CD4-positive, alpha-beta T cell treated with Interleukin-17A for 1 hour (primary cell): ENCODE measurements at regions not wholly inside any gene's neighbourhood (a gene's known extent, or its start where the extent isn't known, plus 50 kb on each side); places are given as distances from the start of the nearest gene placed in this dataset.
"Not testable (repeated sequence)": the region's sequence is repeated elsewhere in the genome, so short reads cannot be mapped to it uniquely, and the experiment has no call there.

ENCODE experiments used
- DNase-seq: peaks from one replicate; pipeline ENCODE4 v3.0.0-alpha.2; 2020

DNA sequence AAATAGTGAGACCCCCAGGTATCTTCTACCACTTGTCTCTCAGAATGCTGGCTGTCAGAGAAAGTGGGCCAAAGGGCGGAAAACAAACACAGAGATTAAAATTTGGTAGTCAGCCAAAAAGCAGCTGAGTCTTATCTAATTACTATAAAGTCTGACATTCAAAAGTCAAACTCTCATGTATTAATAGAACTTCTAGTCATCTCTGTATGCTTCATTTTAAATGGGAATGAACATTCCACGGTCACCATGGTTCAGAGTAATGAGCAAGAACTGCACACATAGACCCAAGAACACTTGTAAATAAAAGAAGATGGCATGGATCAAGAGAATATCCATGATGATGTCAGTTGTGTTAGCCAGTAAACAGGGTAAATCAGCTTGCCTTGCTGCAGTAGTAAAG lies 1267.0 kb upstream of the CHAC2 start:
- no peak for DNase-seq

DNA sequence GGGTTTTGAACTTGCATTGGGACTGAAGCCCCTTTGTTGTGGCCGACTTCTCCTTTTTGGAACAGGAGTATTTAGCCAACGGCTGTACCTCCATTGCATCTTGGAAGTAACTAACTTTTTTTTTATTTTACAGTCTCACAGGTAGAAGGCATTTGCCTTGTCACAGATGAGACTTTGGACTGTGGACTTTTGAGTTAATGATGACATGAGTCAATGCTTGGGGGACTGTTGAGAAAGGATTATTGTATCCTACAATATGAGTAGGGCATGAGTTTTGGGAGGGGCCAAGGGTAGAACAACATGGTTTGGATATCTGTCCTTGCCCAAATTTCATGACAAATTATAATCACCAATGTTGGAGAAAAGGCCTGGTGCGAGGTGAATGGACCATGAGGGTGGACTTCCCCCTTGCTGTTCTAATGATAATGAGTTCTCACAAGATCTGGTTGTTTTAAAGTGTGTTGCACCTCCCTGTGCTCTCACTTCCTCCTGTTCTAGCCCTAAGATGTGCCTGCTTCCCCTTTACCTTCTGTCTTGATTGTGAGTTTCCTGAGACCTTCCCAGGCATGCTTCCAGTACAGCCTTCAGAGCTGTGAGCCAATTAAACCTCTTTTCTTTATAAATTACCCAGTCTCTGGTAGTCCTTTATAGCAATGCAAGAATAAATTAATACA lies 1269.4 kb upstream of the CHAC2 start:
- DNase-seq = no peak

GRCh38 chr2:52495816-52496215 lies 1271.8 kb upstream of the CHAC2 start:
- no peak for DNase-seq

GRCh38 chr2:52477166-52477565 lies 1290.4 kb upstream of the CHAC2 start:
- no peak for DNase-seq

GRCh38 chr2:52475590-52475989 lies 1292.0 kb upstream of the CHAC2 start:
- DNase-seq = no peak

DNA sequence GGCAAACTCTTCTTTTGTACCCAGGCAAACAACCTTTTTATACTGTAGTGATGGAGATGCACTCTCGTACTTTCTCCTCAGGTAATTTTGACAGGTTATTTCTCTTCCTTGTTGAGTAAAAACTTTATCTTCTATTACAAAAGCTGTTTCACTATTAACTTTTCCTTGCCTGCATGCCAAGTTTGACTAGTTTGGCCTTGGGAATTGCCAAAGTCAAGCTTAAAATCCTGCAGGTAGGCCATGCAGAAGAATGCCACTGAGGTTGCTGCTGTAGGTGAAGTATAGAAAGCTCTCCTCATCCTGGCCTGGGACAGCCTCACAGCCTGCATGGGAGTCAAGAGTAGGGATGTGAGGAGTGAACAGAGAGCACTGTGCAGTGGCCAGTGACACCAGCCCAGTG lies 1293.5 kb upstream of the CHAC2 start:
- no peak for DNase-seq

GRCh38 chr2:52473526-52473925 lies 1294.1 kb upstream of the CHAC2 start:
- no peak for DNase-seq

- DNase-seq = not testable (repeated sequence)
Measured at GRCh38 chr2:52470457-52470856, 1297.1 kb upstream of the CHAC2 start.

GRCh38 chr2:52467189-52467588 lies 1300.4 kb upstream of the CHAC2 start:
- no peak for DNase-seq

GRCh38 chr2:52465287-52465686 lies 1302.3 kb upstream of the CHAC2 start:
- DNase-seq = no peak

- DNase-seq = no peak
Measured at GRCh38 chr2:52463457-52463856, 1304.1 kb upstream of the CHAC2 start.

GRCh38 chr2:52456561-52457377 lies 1310.8 kb upstream of the CHAC2 start:
- DNase-seq = no peak

DNA sequence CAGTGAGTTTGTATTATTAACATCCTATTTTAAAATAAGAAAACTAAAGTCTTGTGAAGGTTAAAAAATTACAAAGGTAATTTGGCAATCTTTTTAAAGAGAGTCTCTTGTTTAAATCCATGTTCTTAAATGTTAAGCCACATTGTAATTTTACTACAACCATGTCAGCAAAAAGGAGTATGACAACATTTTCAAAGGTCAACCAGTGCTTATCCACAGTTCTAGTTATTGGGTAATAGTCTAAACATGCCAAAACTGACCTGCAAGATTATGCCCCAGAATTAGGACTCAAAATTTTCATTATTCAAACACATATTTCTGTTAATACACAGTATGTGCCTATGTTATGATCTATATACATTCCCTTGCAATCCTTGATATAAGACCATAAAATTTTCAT lies 1312.6 kb upstream of the CHAC2 start:
- DNase-seq = no peak

DNA sequence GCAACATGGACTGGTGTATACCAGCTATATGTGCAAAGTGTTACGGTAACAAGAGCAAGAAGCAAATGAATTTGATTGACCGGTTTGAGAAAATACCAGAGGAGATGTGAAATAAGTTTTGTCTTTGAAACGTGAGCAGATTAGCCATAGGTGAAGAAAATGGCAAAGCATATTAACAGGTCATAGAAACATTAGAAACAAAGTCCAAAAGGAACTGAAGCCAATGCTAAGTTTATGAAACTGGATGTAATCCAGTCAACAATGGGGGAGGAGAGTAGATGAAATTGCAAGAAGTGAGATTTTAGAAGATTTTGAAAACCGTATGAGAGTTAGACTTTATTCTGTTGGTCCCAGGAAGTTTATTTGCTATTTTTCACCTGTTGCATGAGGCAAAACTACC lies 1315.4 kb upstream of the CHAC2 start:
- DNase-seq = no peak

DNA sequence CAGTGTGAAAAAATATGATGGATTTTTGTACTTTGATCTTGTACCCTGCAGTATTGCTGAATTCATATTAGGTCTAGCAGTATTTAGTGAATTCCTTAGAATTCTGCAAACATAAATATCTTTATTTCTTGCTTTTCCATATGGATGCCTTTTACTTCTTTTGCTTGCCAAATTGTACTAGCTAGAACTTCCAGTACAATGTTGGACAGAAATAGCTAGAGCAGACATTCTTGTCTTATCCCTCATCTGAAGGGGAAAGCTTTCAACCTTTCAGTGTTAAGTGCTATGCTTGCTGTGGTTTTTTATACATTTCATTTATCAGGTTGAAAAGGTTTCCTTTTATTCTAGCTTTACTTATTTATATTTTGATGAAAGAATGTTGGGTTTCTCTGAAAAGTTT lies 1321.9 kb upstream of the CHAC2 start:
- no peak for DNase-seq

GRCh38 chr2:52431352-52431760 lies 1336.2 kb upstream of the CHAC2 start:
- DNase-seq = no peak

DNA sequence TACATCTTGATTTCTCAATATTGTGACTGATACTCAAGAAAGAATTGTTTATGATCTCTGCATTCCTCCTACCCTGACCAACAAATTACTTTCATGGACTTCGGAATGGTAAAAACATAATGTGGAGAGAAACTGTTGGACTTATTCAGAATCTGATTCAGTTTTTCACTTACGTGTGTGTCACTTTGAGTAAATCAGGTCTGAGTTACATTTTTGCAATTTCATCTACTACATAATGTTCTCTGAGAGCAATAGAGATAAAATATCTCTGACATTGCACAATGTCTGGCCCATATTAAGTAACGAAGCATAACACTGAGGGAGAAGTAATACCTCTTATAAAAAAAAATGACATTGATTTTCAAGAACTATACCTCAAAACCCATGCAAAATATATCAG lies 1337.9 kb upstream of the CHAC2 start:
- DNase-seq = no peak

DNA sequence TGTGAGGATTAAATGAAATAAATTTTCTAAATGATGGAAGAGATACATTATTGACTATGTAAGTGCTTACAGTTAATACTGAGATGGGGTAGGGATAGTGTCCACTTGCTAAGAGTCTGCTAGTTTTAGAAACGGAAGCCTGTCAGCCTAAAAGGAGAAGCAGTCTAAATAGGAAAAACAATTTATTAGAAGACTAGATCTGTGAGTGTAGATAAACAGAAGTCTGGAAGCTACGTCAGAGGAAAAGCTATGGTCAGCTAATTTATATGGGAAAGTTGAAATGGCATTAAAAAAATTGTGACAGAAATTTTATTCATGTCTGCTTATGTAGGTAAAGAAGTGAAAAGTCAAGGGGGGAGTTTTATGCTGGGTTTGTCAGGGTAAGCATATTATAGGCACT lies 1338.4 kb upstream of the CHAC2 start:
- no peak for DNase-seq

GRCh38 chr2:52428224-52428623 lies 1339.4 kb upstream of the CHAC2 start:
- DNase-seq = no peak

DNA sequence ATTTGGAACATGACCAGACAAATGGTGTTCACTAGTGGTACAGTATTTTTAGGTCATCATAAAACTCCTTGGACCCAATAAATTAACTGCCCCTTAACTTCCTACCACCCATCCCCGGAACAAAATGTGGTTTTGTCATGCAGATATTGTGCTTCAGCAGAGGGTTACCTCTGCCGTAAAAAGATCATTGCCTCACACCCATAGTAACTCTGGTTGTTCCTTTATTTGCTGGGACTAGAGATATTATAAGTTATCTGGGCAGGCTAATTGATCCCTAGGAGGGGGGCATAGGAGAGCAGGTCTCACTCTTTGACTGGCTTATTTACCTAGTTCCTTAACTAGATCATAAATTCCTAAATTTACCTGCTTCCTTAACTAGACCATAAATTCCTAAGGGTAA lies 1343.9 kb upstream of the CHAC2 start:
- DNase-seq = no peak

DNA sequence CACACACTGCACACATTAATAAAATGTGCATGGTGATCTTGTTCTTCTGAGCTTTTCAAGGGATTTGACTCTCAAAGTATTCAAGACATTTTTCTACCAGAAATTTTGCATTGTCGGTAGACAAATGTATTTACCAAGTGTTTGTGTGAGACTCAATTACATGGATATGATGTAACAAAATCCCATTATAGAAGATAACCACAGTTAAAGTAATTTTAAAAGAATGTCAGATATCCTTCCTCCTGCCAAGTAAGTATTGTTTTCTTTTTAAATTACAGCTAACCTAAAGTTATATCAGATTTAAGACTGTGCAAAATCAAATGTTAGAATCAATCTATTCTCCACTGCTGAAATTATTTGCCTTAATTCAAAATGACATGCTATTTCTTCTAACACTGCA lies 1344.5 kb upstream of the CHAC2 start:
- no peak for DNase-seq

- no peak for DNase-seq
Measured at GRCh38 chr2:52416340-52416739, 1351.3 kb upstream of the CHAC2 start.

- DNase-seq = no peak
Measured at GRCh38 chr2:52414561-52415295, 1352.9 kb upstream of the CHAC2 start.
